Ovary (tissue), 7 donors: ENCODE measurements at regions not wholly inside any gene's neighbourhood (a gene's known extent, or its start where the extent isn't known, plus 50 kb on each side); places are given as distances from the start of the nearest gene placed in this dataset.

Experiments used
- DNase-seq, 5 donors: peaks; one replicate each; pipeline ENCODE4 v3.0.0-alpha.2; 2019 to 2020
- H3K27ac ChIP-seq, 2 donors: fragments of 200-600 bp; one replicate each; pipeline versions ENCODE4 v1.5.1 to v1.8.0; 2019 to 2022
- H3K27me3 ChIP-seq: fragments of 200-600 bp; one replicate; pipeline ENCODE4 v1.8.0; 2022
- H3K36me3 ChIP-seq: fragments of 200-600 bp; sonication (generic); one replicate; pipeline ENCODE4 v1.5.1; 2019
- H3K4me1 ChIP-seq: one replicate; pipeline ENCODE4 v1.8.1; 2013; ENCODE audit warnings: mild to moderate bottlenecking, moderate library complexity; ENCODE audit not compliant: insufficient read depth
- H3K4me3 ChIP-seq: fragments of 200-600 bp; sonication (generic); one replicate; pipeline ENCODE4 v1.5.1; 2017
- H3K9me3 ChIP-seq, 2 donors: fragments of 200-600 bp in 1 of 2; sonication (generic) in 1 of 2; one replicate each; pipeline versions ENCODE4 v1.5.1 to v1.8.1; 2013 to 2019; ENCODE audit warnings: mild to moderate bottlenecking in 1 of 2, moderate library complexity in 1 of 2
- EP300 ChIP-seq: sonication (generic); formaldehyde crosslinking; IDR thresholded peaks from one replicate; pipeline ENCODE4 v1.6.1; 2017; ENCODE audit warnings: antibody characterized with exemption
- POLR2A ChIP-seq: fragments of 450-650 bp; IDR thresholded peaks from one replicate; pipeline ENCODE4 v1.6.1; 2017; ENCODE audit warnings: antibody characterized with exemption, mild to moderate bottlenecking, moderate library complexity
- WGBS, 3 donors: extraction: QIAGEN DNeasy Blood & Tissue Kit in 1 of 3; methylation state at CpG; one replicate each; pipeline versions ENCODE4 v1.1.5 to v1.1.7; 2013 to 2017; 5-methylcytosine and 5-hydroxymethylcytosine counted together
- intact Hi-C, 4 donors: fragments of 100-400 bp; cut with DNase I; formaldehyde crosslinking; loops; one replicate each; pipeline versions ENCODE4 v1.11.0 to v1.15.1; 2022 to 2023
- TF ChIP-seq, protein P1 (sequence below), 3 donors: fragments of 450-650 bp in 2 of 3; fragments of 200-600 bp in 1 of 3; IDR thresholded peaks; one replicate each; pipeline versions ENCODE4 v1.5.1 to v1.8.0; 2016 to 2022; ENCODE audit warnings: antibody characterized with exemption in 3 of 3, mild to moderate bottlenecking in 1 of 3
- donor health status: DM: no; HTN: no; CAD: no; lungs with moderate emphysema.
- donor health status: DM: no; HTN: no; CAD: no.
- donor health status: Bipolar disorder and iron deficiency.
- donor health status: DM: no; HTN: no; CAD: no.
- donor health status: DM: yes; HTN: yes; CAD: no.

DNA sequence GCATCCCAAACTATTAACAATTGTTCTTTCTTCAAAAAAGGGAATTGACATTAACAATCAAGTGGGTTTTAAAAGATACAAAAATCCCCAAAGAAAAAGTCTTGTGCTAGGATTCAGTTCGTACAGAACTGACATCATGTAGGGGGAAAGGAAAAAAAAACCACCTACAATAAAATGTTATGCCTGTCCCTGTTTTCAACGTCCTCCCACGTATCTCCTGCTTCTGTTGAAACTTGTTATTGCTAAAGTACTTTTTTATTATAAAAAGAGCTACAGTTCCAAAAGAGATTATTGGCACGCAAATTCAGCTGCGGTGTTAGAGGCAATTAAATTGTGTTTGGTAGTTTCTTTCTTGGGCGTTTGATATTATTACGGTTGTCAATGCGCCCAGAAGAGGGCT lies 102.8 kb upstream of the PHACTR1 start:
- no peaks in the 10 kb centered on the region for H3K9me3 ChIP-seq
- no peaks in the 10 kb centered on the region for H3K36me3 ChIP-seq
- DNase-seq: no peak
- H3K27me3 ChIP-seq: no peaks in the 10 kb centered on the region
- no peaks in the 10 kb centered on the region for H3K4me1 ChIP-seq
- intact Hi-C loops: no loop called here
- H3K27ac ChIP-seq: no peak overlapping the region
- TF ChIP-seq POLR2A (no peak), EP300 (no peak)
- TF ChIP-seq, protein P1, sequence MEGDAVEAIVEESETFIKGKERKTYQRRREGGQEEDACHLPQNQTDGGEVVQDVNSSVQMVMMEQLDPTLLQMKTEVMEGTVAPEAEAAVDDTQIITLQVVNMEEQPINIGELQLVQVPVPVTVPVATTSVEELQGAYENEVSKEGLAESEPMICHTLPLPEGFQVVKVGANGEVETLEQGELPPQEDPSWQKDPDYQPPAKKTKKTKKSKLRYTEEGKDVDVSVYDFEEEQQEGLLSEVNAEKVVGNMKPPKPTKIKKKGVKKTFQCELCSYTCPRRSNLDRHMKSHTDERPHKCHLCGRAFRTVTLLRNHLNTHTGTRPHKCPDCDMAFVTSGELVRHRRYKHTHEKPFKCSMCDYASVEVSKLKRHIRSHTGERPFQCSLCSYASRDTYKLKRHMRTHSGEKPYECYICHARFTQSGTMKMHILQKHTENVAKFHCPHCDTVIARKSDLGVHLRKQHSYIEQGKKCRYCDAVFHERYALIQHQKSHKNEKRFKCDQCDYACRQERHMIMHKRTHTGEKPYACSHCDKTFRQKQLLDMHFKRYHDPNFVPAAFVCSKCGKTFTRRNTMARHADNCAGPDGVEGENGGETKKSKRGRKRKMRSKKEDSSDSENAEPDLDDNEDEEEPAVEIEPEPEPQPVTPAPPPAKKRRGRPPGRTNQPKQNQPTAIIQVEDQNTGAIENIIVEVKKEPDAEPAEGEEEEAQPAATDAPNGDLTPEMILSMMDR (IDR thresholded peaks at IDR 0.05): no peak
- WGBS, 3 donors: 5 to 12% (median 7%) methylated on average over 8 of the region's 8 CpGs
- no peak overlapping the region for H3K4me3 ChIP-seq

DNA sequence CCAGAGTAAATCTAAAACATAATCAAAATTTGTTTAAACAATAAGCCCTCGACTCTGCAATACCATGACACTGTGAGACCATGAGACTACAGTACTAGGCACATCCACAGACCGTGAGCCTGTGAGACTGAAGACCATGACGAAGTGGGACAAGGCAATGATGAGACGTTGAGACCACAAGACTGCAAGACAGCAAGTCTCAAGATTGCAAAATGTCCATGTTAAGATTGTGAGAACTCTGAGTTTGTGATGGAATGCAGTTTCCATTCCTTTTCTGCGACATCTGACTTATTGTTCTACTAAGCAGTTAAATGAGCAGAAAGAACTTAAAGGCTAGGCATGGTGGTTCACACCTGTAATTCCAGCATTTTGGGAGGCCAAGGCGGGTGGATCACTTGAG lies 102.1 kb upstream of the PHACTR1 start:
- Histone ChIP-seq H3K9me3 (no peaks in the 10 kb centered on the region), H3K27ac (no peak overlapping the region), H3K36me3 (no peaks in the 10 kb centered on the region), H3K27me3 (no peaks in the 10 kb centered on the region), H3K4me1 (no peaks in the 10 kb centered on the region), H3K4me3 (no peak overlapping the region)
- 65 to 75% (median 66%) methylated on average over 6 of the region's 6 CpGs for WGBS, 3 donors
- TF ChIP-seq, protein P1 (IDR thresholded peaks at IDR 0.05): no peak
- no peak for TF ChIP-seq POLR2A
- TF ChIP-seq EP300: no peak
- DNase-seq: no peak
- intact Hi-C loops: no loop called here

DNA sequence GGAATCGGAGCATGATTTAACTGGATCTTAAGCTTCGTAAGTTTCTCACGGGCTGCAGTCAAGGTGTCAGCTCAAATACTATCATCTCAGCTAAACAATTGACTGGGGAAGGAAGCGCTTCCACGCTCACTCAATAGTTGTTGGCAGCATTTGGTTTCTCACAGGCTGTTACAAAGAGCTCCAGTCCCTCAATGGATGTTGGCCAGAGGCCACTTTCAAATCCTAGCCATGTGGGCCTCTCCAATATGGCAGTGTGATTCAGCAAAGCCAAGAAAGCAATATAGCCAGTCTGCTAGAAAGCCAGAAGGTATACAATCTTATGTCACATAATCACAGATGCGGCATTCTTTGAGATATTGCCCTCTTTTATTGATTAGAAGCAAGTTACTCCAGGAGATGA lies 98.3 kb upstream of the PHACTR1 start:
- Histone ChIP-seq H3K27me3 (no peaks in the 10 kb centered on the region), H3K36me3 (no peaks in the 10 kb centered on the region), H3K4me1 (no peaks in the 10 kb centered on the region), H3K4me3 (no peak overlapping the region), H3K27ac (no peak overlapping the region), H3K9me3 (no peaks in the 10 kb centered on the region)
- intact Hi-C loops: no loop called here
- no peak for DNase-seq
- WGBS, 3 donors: 80 to 92% (median 81%) methylated on average over 6 of the region's 6 CpGs
- no peak for TF ChIP-seq POLR2A
- no peak for TF ChIP-seq EP300
- TF ChIP-seq, protein P1 (IDR thresholded peaks at IDR 0.05): no peak

DNA sequence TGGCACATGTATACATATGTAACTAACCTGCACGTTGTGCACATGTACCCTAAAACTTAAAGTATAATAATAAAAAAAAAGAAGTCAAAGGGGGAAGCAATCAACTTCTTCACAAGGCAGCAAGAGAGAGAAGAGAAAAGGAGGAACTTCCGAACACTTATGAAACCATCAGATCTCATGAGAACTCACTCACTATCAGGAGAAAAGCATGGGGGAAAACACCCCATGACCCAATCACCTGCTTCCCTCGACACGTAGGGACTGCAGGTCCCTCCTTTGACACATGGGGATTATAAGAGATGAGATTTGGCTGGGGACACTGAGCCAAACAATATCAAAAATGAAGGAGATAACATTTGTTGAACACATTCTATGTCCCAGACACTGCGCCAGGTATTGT lies 94.8 kb upstream of the PHACTR1 start:
- no peaks in the 10 kb centered on the region for H3K4me1 ChIP-seq
- H3K27ac ChIP-seq: no peak overlapping the region
- H3K36me3 ChIP-seq: no peaks in the 10 kb centered on the region
- H3K27me3 ChIP-seq: no peaks in the 10 kb centered on the region
- no peaks in the 10 kb centered on the region for H3K9me3 ChIP-seq
- intact Hi-C loops: no loop called here
- TF ChIP-seq EP300 (no peak), POLR2A (no peak)
- TF ChIP-seq, protein P1 (IDR thresholded peaks at IDR 0.05): no peak
- no peak for DNase-seq
- 71 to 75% (median 75%) methylated on average over 5 of the region's 5 CpGs for WGBS, 3 donors
- H3K4me3 ChIP-seq: no peak overlapping the region

DNA sequence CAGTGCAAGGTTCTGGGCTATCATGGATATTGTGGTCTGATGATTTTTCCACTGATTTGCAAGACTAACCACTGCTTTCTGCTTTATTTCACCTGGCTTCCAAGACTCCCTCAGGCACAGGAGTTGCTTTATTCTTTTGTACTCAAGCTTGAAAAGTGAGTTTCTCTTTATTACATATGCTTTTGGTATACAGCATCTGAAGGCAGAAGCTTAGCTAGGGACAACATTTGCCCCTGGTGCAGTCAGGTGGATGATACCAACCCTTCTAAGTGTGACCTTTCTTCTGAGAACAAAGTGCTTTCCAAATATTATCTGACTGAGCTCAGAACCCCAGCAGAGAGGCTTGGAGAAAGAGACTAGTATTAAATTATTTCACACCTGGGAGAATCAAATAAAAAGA lies 94.0 kb upstream of the PHACTR1 start:
- H3K27me3 ChIP-seq: no peaks in the 10 kb centered on the region
- no peaks in the 10 kb centered on the region for H3K36me3 ChIP-seq
- H3K9me3 ChIP-seq: no peaks in the 10 kb centered on the region
- no peaks in the 10 kb centered on the region for H3K4me1 ChIP-seq
- H3K27ac ChIP-seq: no peak overlapping the region
- TF ChIP-seq, protein P1 (IDR thresholded peaks at IDR 0.05): no peak
- DNase-seq: no peak
- H3K4me3 ChIP-seq: no peak overlapping the region
- intact Hi-C loops: no loop called here
